Choroid plexus epithelial cell (primary cell): ENCODE measurements at regions not wholly inside any gene's neighbourhood (a gene's known extent, or its start where the extent isn't known, plus 50 kb on each side); places are given as distances from the start of the nearest gene placed in this dataset.

Experiments
- DNase-seq: peaks from one replicate; pipeline ENCODE4 v3.0.0-alpha.2; 2010; ENCODE audit warnings: low read depth
- H3K4me3 ChIP-seq: 2 replicates; pipeline ENCODE4 v1.5.1; 2011; ENCODE audit warnings: low read depth, mild to moderate bottlenecking, control low read depth, low read length, moderate library complexity
- CTCF ChIP-seq: conservative IDR thresholded peaks from 2 replicates; pipeline ENCODE4 v1.5.1; 2011; ENCODE audit warnings: low read depth, mild to moderate bottlenecking, control low read depth, inconsistent platforms, low read length, moderate library complexity

DNA sequence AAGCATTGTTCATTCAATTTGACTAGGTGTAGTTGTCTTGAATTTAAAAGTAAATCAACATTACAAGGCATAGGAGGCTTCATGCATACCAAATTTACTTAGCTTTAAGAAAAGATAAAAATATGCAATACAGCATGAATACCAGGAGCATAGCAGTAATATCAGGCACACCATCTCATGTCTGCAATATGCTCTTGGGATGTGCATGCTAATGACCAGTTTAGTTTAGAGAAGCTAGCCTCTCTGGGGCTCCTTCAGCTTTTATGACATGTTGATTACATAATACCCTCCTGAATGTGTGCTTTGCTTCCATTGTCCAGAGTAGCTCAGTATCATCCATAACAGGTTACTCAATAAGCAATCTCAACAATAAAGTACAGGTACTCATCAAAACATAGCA lies 497.2 kb downstream of the FLRT2 start:
- no peak for DNase-seq
- TF ChIP-seq CTCF: no peak
- no peak overlapping the region for H3K4me3 ChIP-seq

- DNase-seq: peak; percentile 89
- no peak for TF ChIP-seq CTCF
- no peak overlapping the region for H3K4me3 ChIP-seq
These were observed 492.2 kb downstream of the FLRT2 start for GRCh38 chr14:86022031-86022629.

DNA sequence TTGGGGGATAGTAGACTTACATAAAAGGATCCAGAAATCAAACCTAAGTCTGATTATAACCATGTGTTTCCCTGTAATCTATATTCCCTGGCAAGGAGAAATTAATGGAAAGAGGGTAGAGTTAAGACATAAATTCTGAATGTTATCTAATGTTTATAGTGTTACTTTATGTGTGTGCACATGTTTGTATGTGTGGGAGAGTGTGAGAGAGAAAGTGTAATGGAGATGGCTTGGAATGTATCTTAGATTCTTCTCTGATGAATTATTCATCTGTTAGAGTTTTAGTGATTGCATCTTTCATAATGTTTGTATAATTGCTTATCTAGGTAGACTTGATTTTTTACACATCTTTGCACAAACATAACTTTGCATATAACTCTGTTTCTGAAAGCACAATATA lies 490.9 kb downstream of the FLRT2 start:
- H3K4me3 ChIP-seq: no peak overlapping the region
- peak; percentile 18 for DNase-seq
- TF ChIP-seq CTCF: no peak

- DNase-seq: peak; percentile 64
- H3K4me3 ChIP-seq: no peak overlapping the region
- TF ChIP-seq CTCF: no peak
These were observed 486.0 kb downstream of the FLRT2 start for GRCh38 chr14:86015941-86016340.

DNA sequence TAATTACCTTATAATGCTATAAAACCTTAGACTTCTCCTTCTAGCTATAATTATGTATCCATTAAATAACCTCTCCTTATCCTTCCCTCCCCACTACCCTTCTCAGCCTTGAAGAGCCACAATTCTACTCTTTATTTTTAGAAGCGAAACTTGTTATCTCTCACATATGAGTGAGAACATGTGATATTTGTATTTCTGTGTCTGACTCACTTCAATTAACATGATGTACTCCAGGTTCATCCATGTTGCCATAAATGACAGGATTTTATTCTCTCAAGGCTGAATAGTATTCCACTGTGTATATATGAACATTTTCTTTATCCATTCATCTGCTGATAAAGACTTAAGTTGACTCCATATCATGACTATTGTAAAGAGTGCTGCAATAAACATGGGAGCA lies 485.6 kb downstream of the FLRT2 start:
- TF ChIP-seq CTCF: no peak
- no peak overlapping the region for H3K4me3 ChIP-seq

GRCh38 chr14:86013641-86014040 lies 483.7 kb downstream of the FLRT2 start:
- no peak overlapping the region for H3K4me3 ChIP-seq
- DNase-seq: peak; percentile 93
- no peak for TF ChIP-seq CTCF

More for the DNA sequence above, 485.6 kb downstream of the FLRT2 start:
- peak; percentile 53 for DNase-seq

DNA sequence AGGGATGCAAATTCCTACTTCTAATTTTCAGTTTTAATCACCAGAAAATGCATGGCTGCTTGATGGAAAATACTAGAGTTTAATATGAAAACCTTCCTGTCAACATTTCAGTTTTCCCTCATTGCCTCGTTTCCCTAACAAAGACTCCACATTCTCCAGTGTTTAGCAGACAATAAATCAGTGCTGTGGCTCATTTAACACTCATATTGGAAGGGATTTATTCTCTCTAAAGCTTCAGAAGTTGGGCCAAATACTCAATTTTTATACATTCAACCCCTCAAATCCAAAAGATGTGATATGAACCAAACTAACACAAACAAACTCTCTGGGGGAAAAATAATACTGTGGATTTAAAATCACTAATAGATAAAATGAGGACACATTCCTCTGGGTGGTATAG lies 482.5 kb downstream of the FLRT2 start:
- H3K4me3 ChIP-seq: no peak overlapping the region
- no peak for TF ChIP-seq CTCF
- no peak for DNase-seq
